Left lung (tissue), 4 donors: ENCODE measurements at regions not wholly inside any gene's neighbourhood (a gene's known extent, or its start where the extent isn't known, plus 50 kb on each side); places are given as distances from the start of the nearest gene placed in this dataset.

Source experiments
- ATAC-seq: fragments of 200-7000 bp; cut with Tn5 transposase; one replicate; pipeline ENCODE4 v1.9.1; 2020; ENCODE audit warnings: moderate library complexity
- DNase-seq, 4 donors: peaks; one replicate each; pipeline ENCODE4 v3.0.0-alpha.2; 2013 to 2020
- H3K27ac ChIP-seq, 2 donors: fragments of 200-600 bp; sonication (generic) in 1 of 2; one replicate each; pipeline versions ENCODE4 v1.5.0 to v1.8.0; 2020 to 2021
- H3K27me3 ChIP-seq, 2 donors: fragments of 200-600 bp; sonication (generic) in 1 of 2; one replicate each; pipeline versions ENCODE4 v1.5.0 to v1.8.0; 2020 to 2021
- H3K36me3 ChIP-seq, 2 donors: fragments of 200-600 bp; sonication (generic) in 1 of 2; one replicate each; pipeline versions ENCODE4 v1.5.0 to v1.8.0; 2020 to 2021
- H3K4me1 ChIP-seq, 2 donors: fragments of 200-600 bp; one replicate each; pipeline ENCODE4 v1.8.0; 2021
- H3K4me3 ChIP-seq, 2 donors: fragments of 200-600 bp; sonication (generic) in 1 of 2; one replicate each; pipeline versions ENCODE4 v1.5.0 to v1.8.0; 2020 to 2021; ENCODE audit warnings: mild to moderate bottlenecking in 1 of 2
- H3K9me3 ChIP-seq, 2 donors: fragments of 200-600 bp; sonication (generic) in 1 of 2; one replicate each; pipeline versions ENCODE4 v1.5.0 to v1.8.0; 2020 to 2021
- intact Hi-C, 2 donors: fragments of 100-400 bp; cut with DNase I; formaldehyde crosslinking; loops; one replicate each; pipeline versions ENCODE4 v1.11.2 to v1.14.2; 2022
- TF ChIP-seq, protein P1 (sequence below), 2 donors: fragments of 200-600 bp; sonication (generic) in 1 of 2; IDR thresholded peaks; one replicate each; pipeline versions ENCODE4 v1.5.0 to v1.8.0; 2021; ENCODE audit warnings: antibody characterized with exemption in 2 of 2
- donor health status: DM: no; HTN: yes; CAD: no.
- donor health status: DM: no; HTN: no; CAD: no.

DNA sequence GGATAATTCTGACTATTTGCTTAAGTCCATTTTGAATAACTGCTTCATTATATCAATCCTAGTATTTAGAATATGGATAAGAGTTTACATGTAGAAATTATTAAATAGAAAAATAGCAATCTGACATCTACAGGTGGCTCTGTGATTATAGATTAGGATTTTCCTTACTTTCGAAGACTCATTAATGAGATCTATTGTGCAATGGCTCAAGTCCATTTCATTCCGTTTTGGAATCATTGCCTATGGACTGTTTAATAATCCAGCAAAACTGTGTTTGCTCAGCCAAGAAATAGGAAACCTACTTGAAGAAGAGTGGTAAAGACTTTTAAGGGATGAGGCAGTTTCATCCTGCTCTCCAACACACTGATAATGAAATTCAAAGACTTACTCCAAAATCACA lies 67.8 kb upstream of the SSTR1 start:
- H3K36me3 ChIP-seq, result no peaks in the 10 kb centered on the region
- TF ChIP-seq, protein P1, sequence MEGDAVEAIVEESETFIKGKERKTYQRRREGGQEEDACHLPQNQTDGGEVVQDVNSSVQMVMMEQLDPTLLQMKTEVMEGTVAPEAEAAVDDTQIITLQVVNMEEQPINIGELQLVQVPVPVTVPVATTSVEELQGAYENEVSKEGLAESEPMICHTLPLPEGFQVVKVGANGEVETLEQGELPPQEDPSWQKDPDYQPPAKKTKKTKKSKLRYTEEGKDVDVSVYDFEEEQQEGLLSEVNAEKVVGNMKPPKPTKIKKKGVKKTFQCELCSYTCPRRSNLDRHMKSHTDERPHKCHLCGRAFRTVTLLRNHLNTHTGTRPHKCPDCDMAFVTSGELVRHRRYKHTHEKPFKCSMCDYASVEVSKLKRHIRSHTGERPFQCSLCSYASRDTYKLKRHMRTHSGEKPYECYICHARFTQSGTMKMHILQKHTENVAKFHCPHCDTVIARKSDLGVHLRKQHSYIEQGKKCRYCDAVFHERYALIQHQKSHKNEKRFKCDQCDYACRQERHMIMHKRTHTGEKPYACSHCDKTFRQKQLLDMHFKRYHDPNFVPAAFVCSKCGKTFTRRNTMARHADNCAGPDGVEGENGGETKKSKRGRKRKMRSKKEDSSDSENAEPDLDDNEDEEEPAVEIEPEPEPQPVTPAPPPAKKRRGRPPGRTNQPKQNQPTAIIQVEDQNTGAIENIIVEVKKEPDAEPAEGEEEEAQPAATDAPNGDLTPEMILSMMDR (IDR thresholded peaks at IDR 0.05), result no peak
- H3K4me3 ChIP-seq, result no peak overlapping the region
- no peak for ATAC-seq
- intact Hi-C loops, result no loop called here
- H3K27ac ChIP-seq, result no peak overlapping the region
- H3K4me1 ChIP-seq, result no peaks in the 10 kb centered on the region
- no peak for DNase-seq
- H3K27me3 ChIP-seq, result no peaks in the 10 kb centered on the region
- H3K9me3 ChIP-seq, result no peaks in the 10 kb centered on the region

DNA sequence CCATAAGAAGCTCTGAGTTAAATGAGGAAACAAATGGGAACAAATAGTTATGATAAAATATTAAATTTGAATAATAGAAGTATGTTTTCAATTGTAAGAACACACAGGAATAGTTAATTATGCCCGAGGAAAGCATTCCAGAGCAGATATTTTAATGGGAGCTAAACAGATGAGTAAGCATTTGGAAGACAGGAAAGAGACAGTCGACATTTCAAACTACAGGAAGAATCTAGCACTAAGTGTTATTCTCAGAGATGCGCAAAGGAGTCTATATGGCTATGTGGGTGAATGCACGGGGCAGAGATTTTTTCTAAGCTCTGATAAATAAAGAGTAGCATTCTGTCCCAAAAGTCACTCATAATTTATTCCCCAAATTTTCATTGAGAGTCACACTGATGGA lies 64.5 kb upstream of the SSTR1 start:
- ATAC-seq, result no peak
- intact Hi-C loops, result no loop called here
- TF ChIP-seq, protein P1 (IDR thresholded peaks at IDR 0.05), result no peak
- DNase-seq, result no peak
- no peaks in the 10 kb centered on the region for H3K27me3 ChIP-seq
- no peak overlapping the region for H3K27ac ChIP-seq
- no peak overlapping the region for H3K4me3 ChIP-seq
- H3K36me3 ChIP-seq, result no peaks in the 10 kb centered on the region
- H3K9me3 ChIP-seq, result no peaks in the 10 kb centered on the region
- no peaks in the 10 kb centered on the region for H3K4me1 ChIP-seq

DNA sequence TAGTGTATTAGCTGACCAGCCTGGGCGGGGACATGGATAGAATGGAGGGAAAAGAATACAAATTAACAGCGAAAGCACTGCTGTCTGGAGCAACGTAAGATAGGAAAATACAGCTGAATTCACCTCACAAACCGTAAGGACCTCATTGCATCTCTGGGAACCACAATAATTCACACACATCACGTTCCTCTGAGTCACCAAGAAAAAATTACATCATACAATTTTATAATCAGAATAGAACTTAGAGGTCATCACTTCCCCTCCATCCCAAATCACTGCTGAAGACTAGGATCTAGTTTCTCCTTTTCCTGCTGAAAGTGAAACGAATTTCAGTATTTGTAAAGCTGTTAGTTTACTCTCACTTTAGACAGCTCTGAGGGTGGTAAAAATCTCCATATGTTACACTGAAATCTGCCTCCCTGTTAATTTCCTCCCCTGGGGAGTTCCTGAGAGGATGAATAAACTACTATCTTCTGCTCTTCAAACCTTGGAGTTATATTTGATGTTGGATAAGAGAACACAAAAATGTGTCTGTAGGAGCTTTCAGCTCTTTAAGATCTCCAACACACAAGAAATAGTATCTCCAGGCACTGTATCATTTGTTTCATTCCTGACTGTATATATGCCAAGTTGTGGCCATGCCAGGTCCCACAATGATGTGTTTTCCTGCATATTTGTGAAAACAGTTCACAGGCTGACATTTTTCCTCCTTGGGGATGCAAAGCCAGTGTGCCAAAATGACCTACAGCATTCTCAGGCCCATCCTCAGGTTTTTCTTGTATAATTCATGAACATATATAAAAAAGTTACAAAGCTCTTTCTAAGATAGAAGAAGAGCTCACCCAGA lies 63.8 kb upstream of the SSTR1 start:
- H3K4me1 ChIP-seq, result no peaks in the 10 kb centered on the region
- no peaks in the 10 kb centered on the region for H3K36me3 ChIP-seq
- TF ChIP-seq, protein P1 (IDR thresholded peaks at IDR 0.05), result no peak
- DNase-seq (no peak), ATAC-seq (no peak)
- intact Hi-C loops, result no loop called here
- H3K9me3 ChIP-seq, result no peaks in the 10 kb centered on the region
- no peak overlapping the region for H3K4me3 ChIP-seq
- H3K27ac ChIP-seq, result no peak overlapping the region
- no peaks in the 10 kb centered on the region for H3K27me3 ChIP-seq

DNA sequence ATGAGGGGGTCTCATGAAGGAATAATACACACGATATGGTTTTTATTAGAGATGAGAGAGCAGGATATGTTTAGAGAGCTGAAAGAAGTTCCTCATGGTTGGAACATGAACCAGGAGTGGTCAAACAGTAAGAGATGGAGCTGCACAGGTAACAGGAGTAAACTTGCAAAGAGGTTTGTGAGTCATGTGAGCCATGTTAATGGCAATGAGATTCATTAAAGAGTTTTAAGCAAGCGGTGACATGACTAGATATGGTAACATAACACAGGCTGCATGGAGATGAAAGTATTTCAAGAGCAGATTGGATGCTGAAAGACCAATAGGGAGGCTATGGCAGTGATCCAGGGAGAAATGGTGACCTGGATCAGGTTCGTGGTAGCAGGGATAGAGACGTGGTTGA lies 62.6 kb upstream of the SSTR1 start:
- no peak for DNase-seq
- ATAC-seq, result no peak
- H3K27ac ChIP-seq, result no peak overlapping the region
- TF ChIP-seq, protein P1 (IDR thresholded peaks at IDR 0.05), result no peak
- no peak overlapping the region for H3K4me3 ChIP-seq
- no peaks in the 10 kb centered on the region for H3K27me3 ChIP-seq
- H3K9me3 ChIP-seq, result no peaks in the 10 kb centered on the region
- H3K4me1 ChIP-seq, result no peaks in the 10 kb centered on the region
- H3K36me3 ChIP-seq, result no peaks in the 10 kb centered on the region
- intact Hi-C loops, result no loop called here

DNA sequence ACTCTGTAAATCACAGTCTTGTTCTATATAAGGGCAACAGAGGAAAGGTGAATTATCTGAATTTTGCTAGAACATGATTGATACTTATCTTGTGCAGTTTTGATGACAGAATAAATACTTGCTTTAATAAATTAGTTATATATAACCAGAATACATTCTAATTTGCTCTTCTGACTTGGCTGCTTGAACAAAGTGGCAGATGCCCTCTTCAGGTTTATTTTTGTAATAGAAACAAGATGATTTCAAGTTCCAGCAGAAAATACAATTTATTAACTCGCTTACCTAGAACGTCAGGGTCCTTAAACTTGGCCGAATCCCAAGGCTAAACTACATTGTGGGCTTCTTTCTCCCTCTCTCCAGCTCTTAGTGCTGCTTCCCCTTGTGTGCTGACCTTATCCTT lies 57.6 kb upstream of the SSTR1 start:
- intact Hi-C loops, result no loop called here
- ATAC-seq (no peak), DNase-seq (no peak)
- Histone ChIP-seq H3K27ac (no peak overlapping the region), H3K27me3 (no peaks in the 10 kb centered on the region), H3K4me1 (no peaks in the 10 kb centered on the region), H3K9me3 (no peaks in the 10 kb centered on the region), H3K4me3 (no peak overlapping the region), H3K36me3 (no peaks in the 10 kb centered on the region)
- TF ChIP-seq, protein P1 (IDR thresholded peaks at IDR 0.05), result no peak
